OCI-LY1 (cell line): ENCODE measurements at regions not wholly inside any gene's neighbourhood (a gene's known extent, or its start where the extent isn't known, plus 50 kb on each side); places are given as distances from the start of the nearest gene placed in this dataset.

Experiments used
- H2AFZ ChIP-seq: fragments of 200-600 bp; sonication (generic), shearing (Covaris generic); 2 replicates; pipeline ENCODE4 v1.6.0; 2014; ENCODE audit warnings: antibody characterized with exemption, mild to moderate bottlenecking, low read length
- H3F3A ChIP-seq: fragments of 200-600 bp; sonication (generic), shearing (Covaris generic); 2 replicates; pipeline ENCODE4 v1.6.0; 2014; ENCODE audit warnings: mild to moderate bottlenecking, antibody characterized with exemption, low read length, moderate library complexity; ENCODE audit not compliant: insufficient read depth
- H3K27ac ChIP-seq: fragments of 200-600 bp; sonication (generic); 2 replicates; pipeline ENCODE4 v1.5.1; 2014; ENCODE audit warnings: low read length, mixed run types, mild to moderate bottlenecking, low read depth; ENCODE audit not compliant: poor library complexity, severe bottlenecking
- H3K27me3 ChIP-seq: fragments of 200-600 bp; sonication (generic); 2 replicates; pipeline ENCODE4 v1.6.0; 2014; ENCODE audit warnings: antibody characterized with exemption, mild to moderate bottlenecking, low read length, moderate library complexity; ENCODE audit not compliant: insufficient read depth
- H3K36me3 ChIP-seq: fragments of 200-600 bp; sonication (generic); 2 replicates; pipeline ENCODE4 v1.6.1; 2014; ENCODE audit warnings: mild to moderate bottlenecking, antibody characterized with exemption, low read length, moderate library complexity, mixed read lengths; ENCODE audit not compliant: insufficient read depth
- H3K4me1 ChIP-seq: fragments of 200-600 bp; sonication (generic); 2 replicates; pipeline ENCODE4 v1.5.1; 2014; ENCODE audit warnings: mild to moderate bottlenecking, low read length, moderate library complexity; ENCODE audit not compliant: insufficient read depth, severe bottlenecking
- H3K4me2 ChIP-seq: fragments of 200-600 bp; sonication (generic), shearing (Covaris generic); 2 replicates; pipeline ENCODE4 v1.6.1; 2014; ENCODE audit warnings: low read length
- H3K4me3 ChIP-seq: fragments of 200-600 bp; sonication (generic); 2 replicates; pipeline ENCODE4 v1.5.1; 2014; ENCODE audit warnings: low read length, low read depth, mild to moderate bottlenecking, mixed read lengths; ENCODE audit not compliant: poor library complexity, severe bottlenecking
- H3K79me2 ChIP-seq: fragments of 200-600 bp; shearing (Covaris generic); 2 replicates; pipeline ENCODE4 v1.6.1; 2016; ENCODE audit warnings: mixed run types, low read length, mixed read lengths; ENCODE audit not compliant: insufficient read depth
- H3K9ac ChIP-seq: fragments of 200-600 bp; sonication (generic), shearing (Covaris generic); 2 replicates; pipeline ENCODE4 v1.6.1; 2014; ENCODE audit warnings: mild to moderate bottlenecking, low read length, mixed read lengths
- H3K9me2 ChIP-seq: fragments of 200-600 bp; sonication (generic), shearing (Covaris generic); 2 replicates; pipeline ENCODE4 v1.6.1; 2014; ENCODE audit warnings: low read depth, mild to moderate bottlenecking, low read length, mixed read lengths
- H3K9me3 ChIP-seq: fragments of 200-600 bp; shearing (Covaris generic); 2 replicates; pipeline ENCODE4 v1.6.1; 2014; ENCODE audit warnings: low read length, mixed read lengths
- H4K20me1 ChIP-seq: fragments of 200-600 bp; sonication (generic), shearing (Covaris generic); 2 replicates; pipeline ENCODE4 v1.6.0; 2016; ENCODE audit warnings: mild to moderate bottlenecking, low read length; ENCODE audit not compliant: insufficient read depth
- EZH2 ChIP-seq: fragments of 200-600 bp; sonication (generic), shearing (Covaris generic); IDR thresholded peaks from 2 replicates; pipeline ENCODE4 v1.8.0; 2017; ENCODE audit warnings: borderline replicate concordance, mixed run types, mild to moderate bottlenecking, antibody characterized with exemption, low read length, moderate library complexity, mixed read lengths
- TF ChIP-seq, protein P1 (sequence below): fragments of 200-600 bp; sonication (generic), shearing (Covaris generic); IDR thresholded peaks from 2 replicates; pipeline ENCODE4 v1.5.1; 2017; ENCODE audit warnings: mild to moderate bottlenecking, antibody characterized with exemption, low read length, moderate library complexity, mixed read lengths

DNA sequence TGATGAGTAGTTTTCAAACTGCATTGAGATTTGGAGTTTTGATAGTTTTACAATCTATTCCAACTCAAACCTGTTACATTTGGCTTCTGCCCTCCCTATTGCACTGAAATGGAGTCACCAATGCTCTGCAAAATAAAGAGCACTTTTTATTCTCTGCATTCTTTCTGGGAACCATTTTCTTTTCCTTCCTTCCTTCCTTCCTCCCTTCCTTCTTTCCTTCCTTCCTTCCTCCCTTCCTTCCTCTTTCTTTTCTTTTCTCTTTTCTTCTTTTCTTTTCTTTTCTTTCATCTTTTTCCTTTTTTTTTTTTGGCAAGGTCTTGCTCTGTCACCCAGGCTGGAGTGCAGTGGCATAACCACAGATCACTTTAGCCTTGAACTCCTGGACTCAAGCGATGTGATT lies 114.2 kb downstream of the TBX19 start:
- H3K4me3 ChIP-seq = no peak overlapping the region
- no peak overlapping the region for H3K4me2 ChIP-seq
- no peak overlapping the region for H3K27ac ChIP-seq
- no peaks in the 10 kb centered on the region for H3K9me3 ChIP-seq
- no peak for TF ChIP-seq EZH2
- TF ChIP-seq, protein P1, sequence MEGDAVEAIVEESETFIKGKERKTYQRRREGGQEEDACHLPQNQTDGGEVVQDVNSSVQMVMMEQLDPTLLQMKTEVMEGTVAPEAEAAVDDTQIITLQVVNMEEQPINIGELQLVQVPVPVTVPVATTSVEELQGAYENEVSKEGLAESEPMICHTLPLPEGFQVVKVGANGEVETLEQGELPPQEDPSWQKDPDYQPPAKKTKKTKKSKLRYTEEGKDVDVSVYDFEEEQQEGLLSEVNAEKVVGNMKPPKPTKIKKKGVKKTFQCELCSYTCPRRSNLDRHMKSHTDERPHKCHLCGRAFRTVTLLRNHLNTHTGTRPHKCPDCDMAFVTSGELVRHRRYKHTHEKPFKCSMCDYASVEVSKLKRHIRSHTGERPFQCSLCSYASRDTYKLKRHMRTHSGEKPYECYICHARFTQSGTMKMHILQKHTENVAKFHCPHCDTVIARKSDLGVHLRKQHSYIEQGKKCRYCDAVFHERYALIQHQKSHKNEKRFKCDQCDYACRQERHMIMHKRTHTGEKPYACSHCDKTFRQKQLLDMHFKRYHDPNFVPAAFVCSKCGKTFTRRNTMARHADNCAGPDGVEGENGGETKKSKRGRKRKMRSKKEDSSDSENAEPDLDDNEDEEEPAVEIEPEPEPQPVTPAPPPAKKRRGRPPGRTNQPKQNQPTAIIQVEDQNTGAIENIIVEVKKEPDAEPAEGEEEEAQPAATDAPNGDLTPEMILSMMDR = no peak
- no peaks in the 10 kb centered on the region for H3K9me2 ChIP-seq
- H4K20me1 ChIP-seq = no peaks in the 10 kb centered on the region
- H3K36me3 ChIP-seq = no peaks in the 10 kb centered on the region
- H3F3A ChIP-seq = no peaks in the 10 kb centered on the region
- H3K4me1 ChIP-seq = no peaks in the 10 kb centered on the region
- no peak overlapping the region for H3K9ac ChIP-seq
- no peaks in the 10 kb centered on the region for H3K79me2 ChIP-seq
- H3K27me3 ChIP-seq = no peaks in the 10 kb centered on the region
- no peak overlapping the region for H2AFZ ChIP-seq

DNA sequence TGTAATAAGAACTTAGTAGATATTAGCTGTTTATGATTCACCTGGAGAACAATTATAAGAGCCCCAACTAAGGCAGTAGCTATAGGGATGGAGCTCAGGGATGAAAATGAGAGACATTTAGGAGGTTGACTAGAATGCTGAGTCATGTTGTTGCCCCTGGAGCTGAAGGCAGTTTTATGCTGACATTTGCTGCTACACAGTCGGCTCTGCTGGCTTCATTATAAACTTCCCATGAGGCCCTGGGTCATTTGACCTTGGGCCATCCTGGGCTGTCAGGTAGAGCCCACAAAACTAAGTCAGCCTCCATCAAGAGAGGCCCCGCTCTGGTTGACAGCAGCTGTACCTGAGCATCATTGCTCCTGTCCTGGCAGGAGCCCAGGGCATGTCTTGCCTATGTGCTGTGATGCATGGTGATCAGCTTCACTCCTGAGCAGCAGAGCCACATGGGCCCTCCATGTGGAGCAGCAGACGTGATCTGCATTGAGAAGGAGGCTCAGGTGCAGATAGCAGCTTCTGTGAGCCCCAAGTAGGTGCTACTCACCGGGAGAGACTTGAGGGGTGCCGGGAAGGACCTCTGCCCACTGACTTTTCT lies 112.4 kb downstream of the TBX19 start:
- no peaks in the 10 kb centered on the region for H3K36me3 ChIP-seq
- H3K9ac ChIP-seq = no peak overlapping the region
- H3K4me2 ChIP-seq = no peak overlapping the region
- H2AFZ ChIP-seq = no peak overlapping the region
- no peaks in the 10 kb centered on the region for H3K4me1 ChIP-seq
- H3K79me2 ChIP-seq = no peaks in the 10 kb centered on the region
- H4K20me1 ChIP-seq = no peaks in the 10 kb centered on the region
- H3K27me3 ChIP-seq = no peaks in the 10 kb centered on the region; the same call in 1 of the 2 replicates
- no peaks in the 10 kb centered on the region for H3K9me2 ChIP-seq
- no peaks in the 10 kb centered on the region for H3F3A ChIP-seq
- no peak overlapping the region for H3K4me3 ChIP-seq
- H3K27ac ChIP-seq = no peak overlapping the region
- no peaks in the 10 kb centered on the region for H3K9me3 ChIP-seq
- TF ChIP-seq, protein P1 = no peak
- no peak for TF ChIP-seq EZH2

DNA sequence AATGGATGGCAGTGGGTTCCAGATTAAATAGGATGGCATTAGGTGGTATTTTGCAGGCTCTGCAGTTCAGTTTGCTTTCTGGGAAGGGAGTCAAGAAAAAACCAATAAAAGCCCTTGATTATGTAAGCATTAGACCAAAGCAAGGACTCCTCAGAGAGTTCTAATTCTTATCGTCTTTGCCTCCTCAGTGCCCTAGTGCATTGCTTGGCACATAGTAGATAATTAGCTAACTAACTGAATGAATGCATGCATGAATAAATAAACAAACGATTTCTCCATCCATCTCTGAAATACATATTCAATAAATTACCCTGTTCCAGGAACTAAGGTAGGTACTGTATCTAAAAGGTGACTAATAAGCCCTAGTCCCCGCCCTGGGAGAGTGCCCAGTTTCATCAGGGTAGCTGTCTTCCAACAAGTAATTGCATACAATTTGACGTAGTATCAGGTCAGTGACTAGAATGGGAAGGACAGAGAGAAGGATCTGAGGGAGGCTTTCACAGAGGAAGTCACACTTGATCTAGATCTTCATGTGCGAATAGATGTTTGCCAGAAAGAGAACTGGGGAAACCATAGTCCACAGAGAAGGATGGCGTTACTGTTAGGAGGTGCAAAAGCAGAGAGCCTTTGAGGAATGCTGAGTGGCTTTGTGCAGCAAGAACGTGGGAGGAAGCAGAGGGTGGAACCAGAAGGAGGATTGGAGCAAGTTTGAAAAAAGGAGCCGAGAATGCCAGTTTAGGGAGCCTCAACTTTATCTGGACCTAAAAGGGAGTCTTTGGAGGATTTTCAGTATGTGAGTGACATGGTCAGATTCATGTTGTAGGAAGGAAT lies 111.4 kb downstream of the TBX19 start:
- H3K9me2 ChIP-seq = no peaks in the 10 kb centered on the region
- no peaks in the 10 kb centered on the region for H3K79me2 ChIP-seq
- no peak overlapping the region for H3K27ac ChIP-seq
- no peak overlapping the region for H3K9ac ChIP-seq
- H3K4me1 ChIP-seq = no peaks in the 10 kb centered on the region
- no peak overlapping the region for H3K4me2 ChIP-seq
- H2AFZ ChIP-seq = no peak overlapping the region
- no peaks in the 10 kb centered on the region for H3F3A ChIP-seq
- H3K27me3 ChIP-seq = no peaks in the 10 kb centered on the region; the same call in 1 of the 2 replicates
- no peaks in the 10 kb centered on the region for H3K36me3 ChIP-seq
- TF ChIP-seq, protein P1 = no peak
- TF ChIP-seq EZH2 = no peak
- H4K20me1 ChIP-seq = no peaks in the 10 kb centered on the region
- no peaks in the 10 kb centered on the region for H3K9me3 ChIP-seq
- H3K4me3 ChIP-seq = no peak overlapping the region
